Activated B cell treated with CpG ODN at 0.5 μM for 24 hours (primary cell): ENCODE measurements at regions not wholly inside any gene's neighbourhood (a gene's known extent, or its start where the extent isn't known, plus 50 kb on each side); places are given as distances from the start of the nearest gene placed in this dataset.

Source experiments
- ATAC-seq: fragments of 200-7000 bp; cut with Tn5 transposase; one replicate; pipeline ENCODE4 v1.10.0; 2021; ENCODE audit warnings: low read depth, mild to moderate bottlenecking, moderate library complexity
- CTCF ChIA-PET: fragments of 350-600 bp; sonication (Branson Sonifier 250); formaldehyde crosslinking; loops from one replicate; lab custom pipeline; 2021; ENCODE audit warnings: antibody characterized with exemption; lab: Charles Lee
- POLR2A ChIA-PET: fragments of 350-600 bp; sonication (Branson Sonifier 250); formaldehyde crosslinking; loops from one replicate; lab custom pipeline; 2021; ENCODE audit warnings: antibody characterized with exemption; lab: Charles Lee
- DNase-seq: peaks from one replicate; pipeline ENCODE4 v3.0.0; 2022
- H3K27ac Mint-ChIP-seq: one replicate; pipeline ENCODE4 v1.8.0; 2020; ENCODE audit warnings: mixed read lengths
- H3K27me3 Mint-ChIP-seq: one replicate; pipeline ENCODE4 v1.8.0; 2021; ENCODE audit warnings: mixed read lengths
- H3K36me3 Mint-ChIP-seq: one replicate; pipeline ENCODE4 v1.8.0; 2021; ENCODE audit warnings: low read depth, mixed read lengths
- H3K4me1 Mint-ChIP-seq: one replicate; pipeline ENCODE4 v1.8.0; 2021; ENCODE audit warnings: mixed read lengths
- H3K4me3 Mint-ChIP-seq: one replicate; pipeline ENCODE4 v1.8.0; 2020; ENCODE audit warnings: mild to moderate bottlenecking, mixed read lengths
- H3K9me3 Mint-ChIP-seq: one replicate; pipeline ENCODE4 v1.8.0; 2020; ENCODE audit warnings: mixed read lengths
- intact Hi-C: fragments of 100-400 bp; cut with micrococcal nuclease; formaldehyde crosslinking; loops from one replicate; pipeline ENCODE4 v1.15.1; 2024
- TF ChIP-seq, protein P1 (sequence below): fragments of 200-600 bp; IDR thresholded peaks from one replicate; pipeline ENCODE4 v1.8.0; 2022; ENCODE audit warnings: antibody characterized with exemption, mild to moderate bottlenecking

DNA sequence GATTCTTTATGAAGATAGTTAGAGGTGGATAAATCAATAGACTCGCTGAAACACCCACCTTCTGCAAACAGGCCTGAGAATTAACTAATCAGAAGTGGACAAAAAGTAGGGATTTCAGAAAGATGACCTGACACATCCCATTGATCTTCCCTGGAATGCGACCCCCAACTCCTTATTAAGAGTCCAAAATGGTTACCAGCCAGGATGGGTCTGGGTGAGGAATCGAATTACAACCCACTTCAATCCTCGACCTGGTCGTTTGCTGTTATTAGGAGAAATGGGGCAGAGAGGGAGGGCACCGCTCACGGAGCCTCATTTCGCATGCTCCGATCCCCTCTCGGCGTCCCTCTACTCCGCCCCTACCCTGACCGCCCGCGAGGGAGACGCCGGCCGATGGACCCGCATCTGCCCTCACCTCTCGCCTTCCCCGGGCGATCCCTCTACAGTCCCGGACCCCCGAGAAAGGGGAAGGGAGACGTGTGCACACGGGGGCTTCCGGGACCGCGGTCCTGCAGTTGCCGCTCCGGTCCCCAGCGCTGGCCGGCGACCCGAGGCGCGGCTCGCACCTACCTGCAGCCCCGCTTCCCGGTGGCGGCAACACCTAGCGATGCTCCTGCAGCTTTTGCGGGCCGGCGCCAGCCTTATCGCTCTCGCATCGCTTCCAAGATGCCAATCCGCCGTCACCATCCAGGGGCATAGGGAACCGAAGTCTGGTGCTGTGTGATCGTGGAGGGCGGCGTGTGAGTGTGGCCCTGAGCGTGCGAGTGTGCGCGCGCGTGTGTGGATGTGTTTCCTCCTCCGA is 69.3 kb upstream of the USP15 start:
- ATAC-seq (no peak), DNase-seq (peak; percentile 22)
- Mint-ChIP-seq H3K36me3 (no peaks in the 10 kb centered on the region), H3K4me1 (peaks cover 30% of the 10 kb centered on the region), H3K27ac (no peak overlapping the region), H3K4me3 (peak overlapping the region; percentile 79), H3K27me3 (peaks cover 30% of the 10 kb centered on the region), H3K9me3 (no peaks in the 10 kb centered on the region)
- POLR2A ChIA-PET = no interaction called here
- CTCF ChIA-PET = no interaction called here
- TF ChIP-seq, protein P1, sequence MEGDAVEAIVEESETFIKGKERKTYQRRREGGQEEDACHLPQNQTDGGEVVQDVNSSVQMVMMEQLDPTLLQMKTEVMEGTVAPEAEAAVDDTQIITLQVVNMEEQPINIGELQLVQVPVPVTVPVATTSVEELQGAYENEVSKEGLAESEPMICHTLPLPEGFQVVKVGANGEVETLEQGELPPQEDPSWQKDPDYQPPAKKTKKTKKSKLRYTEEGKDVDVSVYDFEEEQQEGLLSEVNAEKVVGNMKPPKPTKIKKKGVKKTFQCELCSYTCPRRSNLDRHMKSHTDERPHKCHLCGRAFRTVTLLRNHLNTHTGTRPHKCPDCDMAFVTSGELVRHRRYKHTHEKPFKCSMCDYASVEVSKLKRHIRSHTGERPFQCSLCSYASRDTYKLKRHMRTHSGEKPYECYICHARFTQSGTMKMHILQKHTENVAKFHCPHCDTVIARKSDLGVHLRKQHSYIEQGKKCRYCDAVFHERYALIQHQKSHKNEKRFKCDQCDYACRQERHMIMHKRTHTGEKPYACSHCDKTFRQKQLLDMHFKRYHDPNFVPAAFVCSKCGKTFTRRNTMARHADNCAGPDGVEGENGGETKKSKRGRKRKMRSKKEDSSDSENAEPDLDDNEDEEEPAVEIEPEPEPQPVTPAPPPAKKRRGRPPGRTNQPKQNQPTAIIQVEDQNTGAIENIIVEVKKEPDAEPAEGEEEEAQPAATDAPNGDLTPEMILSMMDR = no peak
- intact Hi-C loops = loop anchor here (10.0 kb wide), 1 partner anchor 536 kb away; no protein-coding TSS in a partner anchor

DNA sequence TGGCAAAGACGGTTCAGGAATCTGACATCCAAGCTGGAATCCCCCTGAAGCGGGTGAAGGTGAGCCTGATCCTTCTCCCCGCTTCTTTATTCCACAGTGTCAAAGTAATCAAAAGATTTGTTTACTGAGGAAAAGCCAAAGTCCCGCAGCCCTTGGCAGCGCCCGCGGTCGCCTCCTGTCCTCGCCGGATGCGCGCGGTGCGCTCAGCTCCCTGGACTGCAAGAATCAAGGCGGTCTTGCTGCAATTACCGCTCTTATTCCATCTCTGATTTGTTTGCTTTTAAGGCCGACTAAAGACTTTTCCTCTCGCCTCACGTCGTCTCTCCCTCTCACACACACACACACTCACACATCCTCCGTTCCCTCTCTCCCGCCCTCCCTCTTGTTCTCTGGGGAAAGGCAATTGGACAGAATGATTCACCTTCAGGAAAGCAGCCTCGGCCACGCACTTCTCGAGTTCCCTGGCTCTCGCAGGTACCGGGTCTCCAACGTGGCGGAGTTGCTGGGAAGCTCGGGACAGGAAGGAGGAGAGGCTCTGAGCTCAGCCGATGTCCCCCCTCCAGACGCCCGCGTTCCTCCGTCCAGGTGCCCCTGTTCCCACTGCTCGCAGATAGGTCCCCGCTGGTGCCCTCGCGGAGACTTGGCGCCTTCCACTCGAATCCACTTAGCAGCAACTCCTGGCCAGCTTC is 68.6 kb upstream of the USP15 start:
- TF ChIP-seq, protein P1 = no peak
- H3K4me1 Mint-ChIP-seq = peaks cover 33% of the 10 kb centered on the region
- POLR2A ChIA-PET = no interaction called here
- peaks cover 30% of the 10 kb centered on the region for H3K27me3 Mint-ChIP-seq
- intact Hi-C loops = loop anchor here (2.0 to 10.0 kb wide), 3 partner anchors 67 to 537 kb away; no protein-coding TSS in a partner anchor
- H3K27ac Mint-ChIP-seq = no peak overlapping the region
- no peak for ATAC-seq
- H3K9me3 Mint-ChIP-seq = no peaks in the 10 kb centered on the region
- peak; percentile 22 for DNase-seq
- CTCF ChIA-PET = no interaction called here
- H3K36me3 Mint-ChIP-seq = no peaks in the 10 kb centered on the region
- H3K4me3 Mint-ChIP-seq = peak overlapping the region; percentile 79

DNA sequence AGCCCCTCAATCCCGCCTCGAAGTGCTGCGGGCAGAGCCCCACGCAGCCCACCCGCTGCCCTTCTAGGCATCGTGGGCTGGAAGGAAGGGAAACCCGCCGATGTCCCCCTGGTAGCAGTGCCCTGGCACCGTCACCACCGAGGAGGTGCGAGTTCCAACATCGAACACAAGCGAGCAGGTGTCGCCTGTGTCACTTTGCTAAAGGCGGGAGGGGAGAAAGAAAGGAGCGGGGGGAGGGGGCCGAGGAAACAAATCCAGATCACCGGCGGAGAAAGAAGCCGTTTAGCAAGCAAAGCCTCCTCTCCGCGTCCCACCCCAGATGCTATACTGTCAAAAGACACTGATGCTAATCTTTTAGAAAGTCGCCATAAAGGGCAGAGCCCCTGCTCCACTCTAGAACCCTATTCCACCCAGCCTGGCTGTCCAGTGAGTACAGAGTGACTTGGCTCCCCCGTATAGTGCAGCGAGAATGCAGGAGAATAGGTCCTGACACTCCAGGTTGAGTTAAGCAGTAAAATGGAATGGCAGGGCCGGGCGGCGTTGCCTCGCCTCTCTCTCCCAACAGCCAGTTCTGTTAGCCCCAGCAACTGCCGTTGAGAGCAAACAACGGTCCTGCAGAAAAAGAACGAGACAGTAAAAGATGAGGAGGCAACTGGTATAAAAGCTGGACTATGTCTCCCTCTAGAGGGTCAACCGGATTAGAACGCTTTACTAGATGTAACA is 67.9 kb upstream of the USP15 start:
- DNase-seq (peak; percentile 27), ATAC-seq (peak; percentile 82)
- Mint-ChIP-seq H3K4me3 (peak overlapping the region; percentile 79), H3K9me3 (no peaks in the 10 kb centered on the region), H3K36me3 (no peaks in the 10 kb centered on the region), H3K4me1 (peaks cover 33% of the 10 kb centered on the region), H3K27me3 (peaks cover 28% of the 10 kb centered on the region), H3K27ac (no peak overlapping the region)
- intact Hi-C loops = loop anchor here (2.0 to 10.0 kb wide), 3 partner anchors 68 to 538 kb away; no protein-coding TSS in a partner anchor
- TF ChIP-seq, protein P1 = peak; percentile 56
- CTCF ChIA-PET = interaction anchor here (1.1 to 1.5 kb wide), 2 partner anchors 10 to 18 kb away, joined by 3 to 11 read pairs; no protein-coding TSS in a partner anchor
- POLR2A ChIA-PET = no interaction called here

DNA sequence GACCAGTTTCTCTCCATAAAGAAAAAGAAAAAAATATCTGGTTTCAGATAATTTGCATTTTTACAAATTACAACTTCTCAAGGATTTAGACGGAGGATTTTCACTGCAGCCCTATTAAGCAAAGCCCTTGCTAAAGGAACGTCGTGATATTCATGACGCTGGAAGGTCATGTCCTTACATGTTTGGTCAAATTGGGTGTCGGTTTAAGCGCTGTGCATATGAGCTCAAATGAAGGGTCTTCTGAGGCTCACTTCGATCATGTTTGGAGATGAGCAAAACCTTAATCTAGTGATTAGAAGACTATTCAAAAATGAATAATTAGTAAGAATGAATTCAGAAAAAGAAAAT is 67.3 kb upstream of the USP15 start:
- ATAC-seq (no peak), DNase-seq (no peak)
- Mint-ChIP-seq H3K4me3 (no peak overlapping the region), H3K4me1 (peaks cover 33% of the 10 kb centered on the region), H3K36me3 (no peaks in the 10 kb centered on the region), H3K9me3 (no peaks in the 10 kb centered on the region), H3K27me3 (peaks cover 28% of the 10 kb centered on the region), H3K27ac (no peak overlapping the region)
- TF ChIP-seq, protein P1 = no peak
- ChIA-PET CTCF (interaction anchor here (1.0 to 1.5 kb wide), 3 partner anchors 9 to 26 kb away, joined by 3 to 11 read pairs (median 4); no protein-coding TSS in a partner anchor), POLR2A (no interaction called here)
- intact Hi-C loops = loop anchor here (2.0 to 10.0 kb wide), 3 partner anchors 68 to 538 kb away; no protein-coding TSS in a partner anchor
